Ishikawa (cell line): ENCODE measurements at regions not wholly inside any gene's neighbourhood (a gene's known extent, or its start where the extent isn't known, plus 50 kb on each side); places are given as distances from the start of the nearest gene placed in this dataset.

ENCODE experiments used
- CEBPB ChIP-seq: IDR thresholded peaks from 2 replicates; pipeline ENCODE4 v1.6.1; 2012
- CREB1 ChIP-seq: IDR thresholded peaks from 2 replicates; pipeline ENCODE4 v1.6.1; 2012; ENCODE audit warnings: low read depth
- EGR1 ChIP-seq: IDR thresholded peaks from 2 replicates; pipeline ENCODE4 v1.6.1; 2012
- EP300 ChIP-seq: IDR thresholded peaks from 2 replicates; pipeline ENCODE4 v1.6.1; 2012; ENCODE audit warnings: borderline replicate concordance
- FOXM1 ChIP-seq: IDR thresholded peaks from 2 replicates; pipeline ENCODE4 v1.6.1; 2012; ENCODE audit warnings: low read depth, borderline replicate concordance
- NFIC ChIP-seq: IDR thresholded peaks from 2 replicates; pipeline ENCODE4 v1.6.1; 2012
- RAD21 ChIP-seq: IDR thresholded peaks from 2 replicates; pipeline ENCODE4 v1.6.1; 2012; ENCODE audit warnings: low read depth
- TAF1 ChIP-seq: IDR thresholded peaks from 2 replicates; pipeline ENCODE4 v1.6.1; 2012; ENCODE audit warnings: low read depth, mild to moderate bottlenecking
- TCF12 ChIP-seq: IDR thresholded peaks from 2 replicates; pipeline ENCODE4 v1.6.1; 2012; ENCODE audit warnings: low read depth
- TEAD4 ChIP-seq: IDR thresholded peaks from 2 replicates; pipeline ENCODE4 v1.6.1; 2012
- YY1 ChIP-seq: IDR thresholded peaks from 2 replicates; pipeline ENCODE4 v1.6.1; 2012; ENCODE audit warnings: low read depth
- ZBTB7A ChIP-seq: IDR thresholded peaks from 2 replicates; pipeline ENCODE4 v1.6.1; 2012; ENCODE audit warnings: low read depth
- TF ChIP-seq, protein P1 (sequence below): IDR thresholded peaks from 2 replicates; pipeline ENCODE4 v1.6.1; 2012
- TF ChIP-seq, protein P2 (sequence below): IDR thresholded peaks from 2 replicates; pipeline ENCODE4 v1.6.1; 2012; ENCODE audit warnings: low read depth, mild to moderate bottlenecking
- TF ChIP-seq, protein P3 (sequence below): IDR thresholded peaks from 2 replicates; pipeline ENCODE4 v1.6.1; 2012

DNA sequence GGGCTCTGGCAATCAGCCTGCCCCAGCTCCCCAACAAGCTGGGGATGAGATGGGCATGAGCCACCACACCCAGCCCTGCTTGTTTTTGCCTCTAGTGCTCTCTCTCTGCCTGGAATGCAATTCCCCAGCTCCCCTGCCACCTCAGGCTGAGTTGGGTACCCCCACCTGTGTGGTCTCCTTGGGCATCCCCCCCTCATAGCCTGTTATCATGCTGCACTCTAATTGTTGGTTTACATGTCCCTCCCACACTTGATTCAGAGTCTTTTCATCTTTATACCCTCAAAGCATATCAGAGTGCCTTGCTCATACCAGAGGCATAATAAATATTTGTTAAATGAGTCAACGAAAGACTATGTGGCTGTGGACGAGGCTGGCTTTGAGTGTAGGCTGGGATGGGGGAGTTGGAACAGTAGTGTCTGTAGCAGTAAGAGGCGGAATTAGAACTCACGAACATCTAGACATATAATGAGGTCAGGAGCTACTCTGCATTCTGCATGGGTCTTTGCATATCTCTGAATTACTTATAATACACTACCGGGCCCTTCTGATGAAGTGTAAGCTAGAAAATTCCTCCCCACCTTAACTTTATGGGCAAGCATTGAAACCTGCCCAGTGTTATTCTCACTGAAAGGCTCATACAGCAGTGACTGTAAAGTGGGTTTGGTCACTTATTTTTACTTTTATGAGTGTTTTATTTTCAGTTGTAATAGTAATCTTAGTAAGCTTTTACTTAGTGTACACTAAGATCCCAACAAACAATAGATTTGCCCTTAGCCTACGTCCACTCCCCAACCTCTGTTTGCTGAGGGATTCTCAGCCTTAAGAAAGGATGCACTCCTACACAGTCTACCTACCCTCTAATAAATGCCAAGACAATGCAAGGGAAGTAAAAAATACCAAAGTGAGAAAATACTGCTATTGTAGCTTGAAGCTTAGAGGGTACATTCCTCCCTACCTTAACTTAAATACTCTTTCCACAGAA is 58.7 kb downstream of the EDN1 start:
- TF ChIP-seq CREB1 = no peak
- no peak for TF ChIP-seq TCF12
- no peak for TF ChIP-seq TEAD4
- TF ChIP-seq YY1 = no peak
- TF ChIP-seq, protein P1, sequence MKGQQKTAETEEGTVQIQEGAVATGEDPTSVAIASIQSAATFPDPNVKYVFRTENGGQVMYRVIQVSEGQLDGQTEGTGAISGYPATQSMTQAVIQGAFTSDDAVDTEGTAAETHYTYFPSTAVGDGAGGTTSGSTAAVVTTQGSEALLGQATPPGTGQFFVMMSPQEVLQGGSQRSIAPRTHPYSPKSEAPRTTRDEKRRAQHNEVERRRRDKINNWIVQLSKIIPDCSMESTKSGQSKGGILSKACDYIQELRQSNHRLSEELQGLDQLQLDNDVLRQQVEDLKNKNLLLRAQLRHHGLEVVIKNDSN = no peak
- TF ChIP-seq, protein P2, sequence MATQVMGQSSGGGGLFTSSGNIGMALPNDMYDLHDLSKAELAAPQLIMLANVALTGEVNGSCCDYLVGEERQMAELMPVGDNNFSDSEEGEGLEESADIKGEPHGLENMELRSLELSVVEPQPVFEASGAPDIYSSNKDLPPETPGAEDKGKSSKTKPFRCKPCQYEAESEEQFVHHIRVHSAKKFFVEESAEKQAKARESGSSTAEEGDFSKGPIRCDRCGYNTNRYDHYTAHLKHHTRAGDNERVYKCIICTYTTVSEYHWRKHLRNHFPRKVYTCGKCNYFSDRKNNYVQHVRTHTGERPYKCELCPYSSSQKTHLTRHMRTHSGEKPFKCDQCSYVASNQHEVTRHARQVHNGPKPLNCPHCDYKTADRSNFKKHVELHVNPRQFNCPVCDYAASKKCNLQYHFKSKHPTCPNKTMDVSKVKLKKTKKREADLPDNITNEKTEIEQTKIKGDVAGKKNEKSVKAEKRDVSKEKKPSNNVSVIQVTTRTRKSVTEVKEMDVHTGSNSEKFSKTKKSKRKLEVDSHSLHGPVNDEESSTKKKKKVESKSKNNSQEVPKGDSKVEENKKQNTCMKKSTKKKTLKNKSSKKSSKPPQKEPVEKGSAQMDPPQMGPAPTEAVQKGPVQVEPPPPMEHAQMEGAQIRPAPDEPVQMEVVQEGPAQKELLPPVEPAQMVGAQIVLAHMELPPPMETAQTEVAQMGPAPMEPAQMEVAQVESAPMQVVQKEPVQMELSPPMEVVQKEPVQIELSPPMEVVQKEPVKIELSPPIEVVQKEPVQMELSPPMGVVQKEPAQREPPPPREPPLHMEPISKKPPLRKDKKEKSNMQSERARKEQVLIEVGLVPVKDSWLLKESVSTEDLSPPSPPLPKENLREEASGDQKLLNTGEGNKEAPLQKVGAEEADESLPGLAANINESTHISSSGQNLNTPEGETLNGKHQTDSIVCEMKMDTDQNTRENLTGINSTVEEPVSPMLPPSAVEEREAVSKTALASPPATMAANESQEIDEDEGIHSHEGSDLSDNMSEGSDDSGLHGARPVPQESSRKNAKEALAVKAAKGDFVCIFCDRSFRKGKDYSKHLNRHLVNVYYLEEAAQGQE = no peak
- TF ChIP-seq CEBPB = no peak
- no peak for TF ChIP-seq NFIC
- no peak for TF ChIP-seq EP300
- TF ChIP-seq TAF1 = no peak
- TF ChIP-seq FOXM1 = no peak
- TF ChIP-seq RAD21 = no peak

DNA sequence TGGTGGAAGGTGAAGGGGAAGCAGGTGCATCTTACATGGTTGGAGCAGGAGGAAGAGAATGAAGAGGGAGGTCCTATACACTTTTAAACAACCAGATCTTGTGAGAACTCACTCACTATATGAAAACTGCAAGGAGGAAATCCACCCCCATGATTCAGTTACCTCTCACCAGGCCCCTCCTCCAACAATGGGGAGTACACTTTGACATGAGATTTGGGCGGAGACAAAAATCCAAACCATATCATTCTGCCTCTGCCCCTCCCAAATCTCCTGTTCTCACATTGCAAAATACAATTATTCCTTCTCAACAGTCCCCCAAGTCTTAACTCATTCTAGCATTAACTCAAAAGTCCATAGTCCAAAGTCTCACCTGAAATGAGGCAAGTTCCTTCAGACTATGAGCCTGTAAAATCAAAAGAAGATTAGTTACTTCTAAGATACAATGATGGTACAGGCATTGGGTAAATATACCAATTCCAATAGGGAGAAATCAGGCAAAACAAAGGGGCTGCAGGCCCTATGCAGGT is 60.5 kb downstream of the EDN1 start:
- TF ChIP-seq RAD21 (no peak), CEBPB (no peak), YY1 (no peak), TCF12 (no peak), CREB1 (no peak), TEAD4 (no peak), ZBTB7A (no peak), EP300 (no peak), NFIC (no peak)
- TF ChIP-seq, protein P1 = no peak
- TF ChIP-seq, protein P2 = no peak
- TF ChIP-seq, protein P3, sequence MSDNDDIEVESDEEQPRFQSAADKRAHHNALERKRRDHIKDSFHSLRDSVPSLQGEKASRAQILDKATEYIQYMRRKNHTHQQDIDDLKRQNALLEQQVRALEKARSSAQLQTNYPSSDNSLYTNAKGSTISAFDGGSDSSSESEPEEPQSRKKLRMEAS = no peak

DNA sequence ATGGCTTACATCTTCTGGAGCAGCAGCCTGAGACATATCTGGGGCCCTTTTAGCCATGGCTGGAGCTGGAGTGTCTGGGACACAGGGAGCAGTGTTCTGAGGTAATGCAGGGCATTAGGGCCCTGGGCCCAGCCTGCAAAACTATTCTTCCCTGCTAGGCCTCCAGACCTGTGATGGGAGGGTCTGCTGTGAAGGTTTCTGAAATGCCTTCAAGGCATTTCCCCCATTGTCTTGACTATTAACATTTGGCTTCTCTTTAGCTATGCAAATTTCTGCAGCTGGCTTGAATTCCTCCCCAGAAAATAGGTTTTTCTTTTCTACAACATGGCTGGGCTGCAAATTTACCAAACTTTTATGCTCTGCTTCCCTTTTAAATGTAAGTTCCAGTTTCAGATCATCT is 61.5 kb downstream of the EDN1 start:
- TF ChIP-seq TEAD4 (no peak), EGR1 (no peak), EP300 (no peak), NFIC (no peak), YY1 (no peak), ZBTB7A (no peak), CEBPB (no peak), FOXM1 (no peak), TCF12 (no peak), TAF1 (no peak), RAD21 (no peak), CREB1 (no peak)
- TF ChIP-seq, protein P2 = no peak
- TF ChIP-seq, protein P1 = no peak
- TF ChIP-seq, protein P3 = no peak

- no peak for TF ChIP-seq TAF1
- TF ChIP-seq NFIC = no peak
- no peak for TF ChIP-seq FOXM1
- no peak for TF ChIP-seq ZBTB7A
- TF ChIP-seq, protein P2 = no peak
- no peak for TF ChIP-seq RAD21
- TF ChIP-seq, protein P3 = no peak
- no peak for TF ChIP-seq CEBPB
- no peak for TF ChIP-seq EGR1
- no peak for TF ChIP-seq YY1
- TF ChIP-seq EP300 = no peak
- TF ChIP-seq, protein P1 = no peak
- TF ChIP-seq TCF12 = no peak
- TF ChIP-seq TEAD4 = no peak
- TF ChIP-seq CREB1 = no peak
These were observed 63.6 kb downstream of the EDN1 start for GRCh38 chr6:12353731-12354130.
